IMR-90 (cell line): ENCODE measurements at regions not wholly inside any gene's neighbourhood (a gene's known extent, or its start where the extent isn't known, plus 50 kb on each side); places are given as distances from the start of the nearest gene placed in this dataset.

Source experiments
- ATAC-seq: fragments of 200-7000 bp; cut with Tn5 transposase; 2 replicates; pipeline ENCODE4 v1.9.1; 2020; ENCODE audit warnings: low read depth, mild to moderate bottlenecking, moderate library complexity
- BruUV-seq: library from RNA; stranded (reverse); fragments of 400-500 nt; replicated peaks from 2 replicates; lab custom pipeline; 2021; lab: Mats Ljungman, UMichigan
- CTCF ChIA-PET: fragments of 300-600 bp; formaldehyde crosslinking; extraction: SDS; loops from one replicate; lab custom pipeline; 2021; ENCODE audit warnings: antibody characterized with exemption; lab: Yijun Ruan, JAX
- POLR2A ChIA-PET: fragments of 300-600 bp; sonication (Branson Sonifier 250); formaldehyde crosslinking; loops from one replicate; lab custom pipeline; 2022; ENCODE audit warnings: antibody characterized with exemption; ENCODE audit not compliant: unreplicated experiment; lab: Charles Lee
- DNase-seq: peaks from one replicate; pipeline ENCODE4 v3.0.0; 2013
- H2AFZ ChIP-seq: replicated peaks from 2 replicates; pipeline ENCODE3; 2013; ENCODE audit warnings: low read length, mild to moderate bottlenecking; ENCODE audit not compliant: poor library complexity
- H2AK5ac ChIP-seq: 2 replicates; pipeline ENCODE4 v1.6.1; 2013; ENCODE audit warnings: low read depth, low read length, inconsistent platforms
- H2AK9ac ChIP-seq: replicated peaks from 2 replicates; pipeline ENCODE3; 2013; ENCODE audit warnings: mild to moderate bottlenecking, low read depth, low read length, moderate library complexity; ENCODE audit not compliant: poor library complexity
- H2BK120ac ChIP-seq: 2 replicates; pipeline ENCODE4 v1.6.1; 2013; ENCODE audit warnings: low read depth, low read length, inconsistent platforms
- H2BK15ac ChIP-seq: 3 replicates; pipeline ENCODE4 v1.6.1; 2013; ENCODE audit warnings: low read depth, low read length, inconsistent platforms
- H2BK20ac ChIP-seq: 2 replicates; pipeline ENCODE4 v1.6.1; 2013; ENCODE audit warnings: low read depth, mild to moderate bottlenecking, inconsistent platforms, low read length, moderate library complexity
- H2BK5ac ChIP-seq: 2 replicates; pipeline ENCODE4 v1.6.1; 2013; ENCODE audit warnings: mild to moderate bottlenecking, low read depth, low read length, inconsistent platforms; ENCODE audit not compliant: poor library complexity, severe bottlenecking
- H3K14ac ChIP-seq: replicated peaks from 2 replicates; pipeline ENCODE4 v1.6.1; 2013; ENCODE audit warnings: low read depth, low read length, inconsistent platforms
- H3K18ac ChIP-seq: 2 replicates; pipeline ENCODE4 v1.6.1; 2013; ENCODE audit warnings: low read depth, low read length, control low read depth
- H3K23ac ChIP-seq: 2 replicates; pipeline ENCODE4 v1.6.1; 2013; ENCODE audit warnings: low read depth, low read length, inconsistent platforms
- H3K27ac ChIP-seq: 2 replicates; pipeline ENCODE4 v1.5.1; 2013; ENCODE audit warnings: mild to moderate bottlenecking, control low read depth, low read length; ENCODE audit not compliant: insufficient read depth
- H3K27me3 ChIP-seq: 2 replicates; pipeline ENCODE4 v1.6.1; 2013; ENCODE audit warnings: low read length; ENCODE audit not compliant: control insufficient read depth, insufficient read depth
- H3K36me3 ChIP-seq: 2 replicates; pipeline ENCODE4 v1.6.1; 2013; ENCODE audit warnings: low read length, mixed read lengths; ENCODE audit not compliant: control insufficient read depth, insufficient read depth
- H3K4ac ChIP-seq: 2 replicates; pipeline ENCODE4 v1.6.1; 2013; ENCODE audit warnings: low read depth, low read length, inconsistent platforms
- H3K4me1 ChIP-seq: 2 replicates; pipeline ENCODE4 v1.6.1; 2013; ENCODE audit warnings: low read length, mixed read lengths; ENCODE audit not compliant: control insufficient read depth, insufficient read depth
- H3K4me2 ChIP-seq: 2 replicates; pipeline ENCODE4 v1.6.1; 2013; ENCODE audit warnings: low read depth, mild to moderate bottlenecking, control low read depth, low read length, moderate library complexity
- H3K4me3 ChIP-seq: 2 replicates; pipeline ENCODE4 v1.5.1; 2013; ENCODE audit warnings: low read depth, mild to moderate bottlenecking, control low read depth, low read length, moderate library complexity; ENCODE audit not compliant: insufficient read depth
- H3K56ac ChIP-seq: 2 replicates; pipeline ENCODE4 v1.6.1; 2013; ENCODE audit warnings: low read length, inconsistent platforms; ENCODE audit not compliant: insufficient read depth; ENCODE audit errors: extremely low read depth
- H3K79me1 ChIP-seq, 2 experiments: 2 replicates each; pipeline ENCODE4 v1.6.1; 2013; ENCODE audit warnings: low read length in 2 of 2, inconsistent platforms in 1 of 2, low read depth in 1 of 2
- H3K9ac ChIP-seq: 2 replicates; pipeline ENCODE4 v1.6.1; 2013; ENCODE audit warnings: low read depth, low read length, control low read depth
- H3K9me1 ChIP-seq: 2 replicates; pipeline ENCODE4 v1.6.1; 2013; ENCODE audit warnings: low read length, inconsistent platforms; ENCODE audit not compliant: insufficient read depth
- H3K9me3 ChIP-seq: 2 replicates; pipeline ENCODE4 v1.6.1; 2013; ENCODE audit warnings: low read length; ENCODE audit not compliant: control insufficient read depth, insufficient read depth
- H4K20me1 ChIP-seq: 2 replicates; pipeline ENCODE4 v1.6.1; 2013; ENCODE audit warnings: low read length, inconsistent platforms; ENCODE audit not compliant: insufficient read depth
- H4K5ac ChIP-seq: 2 replicates; pipeline ENCODE4 v1.6.1; 2013; ENCODE audit warnings: mild to moderate bottlenecking, low read depth, low read length, control low read depth
- H4K8ac ChIP-seq, 2 experiments: 2 replicates each; pipeline ENCODE4 v1.6.1; 2013; ENCODE audit warnings: low read depth in 2 of 2, low read length in 2 of 2, control low read depth in 1 of 2, inconsistent platforms in 1 of 2
- H4K91ac ChIP-seq: 2 replicates; pipeline ENCODE4 v1.6.1; 2013; ENCODE audit warnings: low read depth, low read length, inconsistent platforms; ENCODE audit not compliant: insufficient read depth
- CEBPB ChIP-seq: IDR thresholded peaks from 2 replicates; pipeline ENCODE4 v1.6.1; 2012; ENCODE audit warnings: low read depth, low read length, improper control_type of control experiment
- CTCF ChIP-seq: conservative IDR thresholded peaks from 2 replicates; pipeline ENCODE4 v1.5.1; 2012; ENCODE audit warnings: mild to moderate bottlenecking, low read depth, low read length, improper control_type of control experiment
- ELK1 ChIP-seq: fragments of 150-350 bp; IDR thresholded peaks from 2 replicates; pipeline ENCODE4 v1.6.1; 2016; ENCODE audit warnings: low read depth, mild to moderate bottlenecking, low read length, moderate library complexity, borderline replicate concordance
- MXI1 ChIP-seq: IDR thresholded peaks from 2 replicates; pipeline ENCODE4 v1.6.1; 2012; ENCODE audit warnings: low read depth, mild to moderate bottlenecking, low read length, moderate library complexity, borderline replicate concordance
- USF2 ChIP-seq: fragments of 150-350 bp; IDR thresholded peaks from 2 replicates; pipeline ENCODE4 v1.6.1; 2017; ENCODE audit warnings: mild to moderate bottlenecking, antibody characterized with exemption, low read length, low read depth
- WGBS, 2 experiments: methylation state at CpG; one replicate each; pipeline versions ENCODE4 v1.1.5 to v1.1.7; 2013; ENCODE audit warnings: missing lambda C conversion rate in 2 of 2; ENCODE audit not compliant: insufficient read length in 1 of 2; ENCODE audit errors: extremely low coverage in 2 of 2; 5-methylcytosine and 5-hydroxymethylcytosine counted together
- dilution Hi-C: fragments of 300-500 bp; cut with HindIII; formaldehyde crosslinking; loops from one replicate; pipeline ENCODE4 v1.14.3; 2018; ENCODE audit warnings: low sequenced_read_pairs; ENCODE audit not compliant: unreplicated experiment
- in situ Hi-C: fragments of 300-500 bp; cut with MboI; formaldehyde crosslinking; loops from 3 replicates; pipeline ENCODE4 v1.14.3; 2019; ENCODE audit warnings: low sequenced_read_pairs, inconsistent platforms, mixed read lengths
- intact Hi-C: fragments of 100-400 bp; cut with micrococcal nuclease; formaldehyde crosslinking; loops from 2 replicates; pipeline ENCODE4 v1.10.0; 2022

GRCh38 chrX:130524476-130525194 lies 122.8 kb downstream of the RBMX2 start:
- Histone ChIP-seq H3K27me3 (no peaks in the 10 kb centered on the region), H3K27ac (no peak overlapping the region), H2BK20ac (no peak overlapping the region), H2AK5ac (no peak overlapping the region), H4K5ac (no peak overlapping the region), H2BK5ac (no peak overlapping the region), H3K23ac (no peak overlapping the region), H2BK15ac (no peak overlapping the region), H2BK120ac (no peak overlapping the region), H3K79me1 (no peaks in the 10 kb centered on the region), H3K18ac (no peak overlapping the region), H3K9ac (no peak overlapping the region), H3K9me1 (no peaks in the 10 kb centered on the region), H3K36me3 (no peaks in the 10 kb centered on the region), H3K56ac (no peak overlapping the region), H2AFZ (no peak overlapping the region), H2AK9ac (no peak overlapping the region), H3K9me3 (no peaks in the 10 kb centered on the region), H4K91ac (no peak overlapping the region), H3K14ac (no peak overlapping the region), H4K8ac (no peak overlapping the region), H3K4ac (no peak overlapping the region), H3K4me1 (no peaks in the 10 kb centered on the region), H3K4me2 (no peak overlapping the region), H4K20me1 (no peaks in the 10 kb centered on the region), H3K4me3 (no peak overlapping the region)
- no TSS peak for BruUV-seq
- intact Hi-C loops: no loop called here
- in situ Hi-C loops: no loop called here
- POLR2A ChIA-PET: no interaction called here
- TF ChIP-seq MXI1 (no peak), USF2 (no peak), CTCF (no peak), CEBPB (no peak), ELK1 (no peak)
- CTCF ChIA-PET: no interaction called here
- dilution Hi-C loops: no loop called here
- DNase-seq: no peak
- ATAC-seq: no peak
- no CpG with 5 or more reads among the region's 6 CpGs for WGBS, 2 experiments
